ENCODE measurements at regions not wholly inside any gene's neighbourhood (a gene's known extent, or its start where the extent isn't known, plus 50 kb on each side); places are given as distances from the start of the nearest gene placed in this dataset.

DNA sequence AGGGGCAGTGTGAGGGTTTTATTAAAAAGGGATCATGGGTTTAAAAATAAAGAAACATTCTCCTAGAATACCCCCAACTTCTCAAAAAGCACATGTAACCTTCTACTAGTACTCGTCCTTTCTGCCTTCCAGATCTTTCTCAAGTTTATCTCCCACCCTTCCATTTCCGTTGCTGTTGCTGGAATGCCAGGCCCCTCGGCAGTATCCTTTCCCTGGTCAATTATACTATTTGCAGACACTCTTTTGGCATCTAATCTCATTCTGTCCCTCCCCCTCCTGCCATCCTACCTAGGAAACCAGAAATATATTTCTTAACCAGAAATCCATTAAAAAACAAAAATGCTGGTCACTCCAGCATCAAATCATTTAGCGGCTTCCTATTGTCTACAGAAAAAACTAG is 198.2 kb upstream of the ATP2B1 start:
- TF ChIP-seq, protein P1, sequence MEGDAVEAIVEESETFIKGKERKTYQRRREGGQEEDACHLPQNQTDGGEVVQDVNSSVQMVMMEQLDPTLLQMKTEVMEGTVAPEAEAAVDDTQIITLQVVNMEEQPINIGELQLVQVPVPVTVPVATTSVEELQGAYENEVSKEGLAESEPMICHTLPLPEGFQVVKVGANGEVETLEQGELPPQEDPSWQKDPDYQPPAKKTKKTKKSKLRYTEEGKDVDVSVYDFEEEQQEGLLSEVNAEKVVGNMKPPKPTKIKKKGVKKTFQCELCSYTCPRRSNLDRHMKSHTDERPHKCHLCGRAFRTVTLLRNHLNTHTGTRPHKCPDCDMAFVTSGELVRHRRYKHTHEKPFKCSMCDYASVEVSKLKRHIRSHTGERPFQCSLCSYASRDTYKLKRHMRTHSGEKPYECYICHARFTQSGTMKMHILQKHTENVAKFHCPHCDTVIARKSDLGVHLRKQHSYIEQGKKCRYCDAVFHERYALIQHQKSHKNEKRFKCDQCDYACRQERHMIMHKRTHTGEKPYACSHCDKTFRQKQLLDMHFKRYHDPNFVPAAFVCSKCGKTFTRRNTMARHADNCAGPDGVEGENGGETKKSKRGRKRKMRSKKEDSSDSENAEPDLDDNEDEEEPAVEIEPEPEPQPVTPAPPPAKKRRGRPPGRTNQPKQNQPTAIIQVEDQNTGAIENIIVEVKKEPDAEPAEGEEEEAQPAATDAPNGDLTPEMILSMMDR (IDR thresholded peaks at IDR 0.05), result no peak
- no peak for TF ChIP-seq POLR2A (IDR thresholded peaks at IDR 0.05)
